Esophagus squamous epithelium (tissue), 4 donors: ENCODE measurements at regions not wholly inside any gene's neighbourhood (a gene's known extent, or its start where the extent isn't known, plus 50 kb on each side); places are given as distances from the start of the nearest gene placed in this dataset.

Source experiments
- CTCF ChIP-seq, 6 experiments: fragments of 450-650 bp in 4 of 6; fragments of 200-600 bp in 2 of 6; sonication (generic) in 2 of 6; IDR thresholded peaks; one replicate each; pipeline ENCODE4 v1.5.1; 2016 to 2019; ENCODE audit warnings: antibody characterized with exemption in 6 of 6, mild to moderate bottlenecking in 4 of 6, moderate library complexity in 4 of 6
- POLR2A ChIP-seq, 4 donors: fragments of 450-650 bp; IDR thresholded peaks; one replicate each; pipeline ENCODE4 v1.6.1; 2017; ENCODE audit warnings: antibody characterized with exemption in 4 of 4, mild to moderate bottlenecking in 4 of 4, moderate library complexity in 3 of 4

GRCh38 chr13:78736142-78736541 is 77.2 kb upstream of the OBI1 start:
- TF ChIP-seq POLR2A (IDR thresholded peaks at IDR 0.05): no peak
- TF ChIP-seq CTCF (IDR thresholded peaks at IDR 0.05): no peak
